Suprapubic skin (tissue), 4 donors: ENCODE measurements at regions not wholly inside any gene's neighbourhood (a gene's known extent, or its start where the extent isn't known, plus 50 kb on each side); places are given as distances from the start of the nearest gene placed in this dataset.

Experiments used
- DNase-seq, 2 donors: peaks; one replicate each; pipeline ENCODE4 v3.0.0-alpha.2; 2019; ENCODE audit warnings: low spot score in 2 of 2
- H3K27ac ChIP-seq: fragments of 200-600 bp; sonication (generic); one replicate; pipeline ENCODE4 v1.5.1; 2019
- H3K27me3 ChIP-seq: fragments of 200-600 bp; sonication (generic); one replicate; pipeline ENCODE4 v1.5.1; 2019
- H3K36me3 ChIP-seq: fragments of 200-600 bp; sonication (generic); one replicate; pipeline ENCODE4 v1.5.1; 2019
- H3K4me1 ChIP-seq: fragments of 200-600 bp; sonication (generic); one replicate; pipeline ENCODE4 v1.5.1; 2019
- H3K4me3 ChIP-seq: fragments of 200-600 bp; sonication (generic); one replicate; pipeline ENCODE4 v1.5.1; 2019; ENCODE audit warnings: mild to moderate bottlenecking
- H3K9me3 ChIP-seq: fragments of 200-600 bp; sonication (generic); one replicate; pipeline ENCODE4 v1.5.1; 2019
- CTCF ChIP-seq, 2 donors: fragments of 200-600 bp in 1 of 2; fragments of 450-650 bp in 1 of 2; sonication (generic) in 1 of 2; IDR thresholded peaks; one replicate each; pipeline ENCODE4 v1.5.1; 2016 to 2019; ENCODE audit warnings: antibody characterized with exemption in 2 of 2, mild to moderate bottlenecking in 1 of 2, moderate library complexity in 1 of 2
- EP300 ChIP-seq: sonication (generic); formaldehyde crosslinking; IDR thresholded peaks from one replicate; pipeline ENCODE4 v1.6.1; 2017; ENCODE audit warnings: antibody characterized with exemption
- POLR2A ChIP-seq, 2 donors: fragments of 450-650 bp; IDR thresholded peaks; one replicate each; pipeline ENCODE4 v1.6.1; 2017; ENCODE audit warnings: antibody characterized with exemption in 2 of 2, mild to moderate bottlenecking in 2 of 2, moderate library complexity in 2 of 2
- POLR2AphosphoS5 ChIP-seq, 3 donors: sonication (generic); formaldehyde crosslinking; IDR thresholded peaks; one replicate each; pipeline ENCODE4 v1.6.1; 2017; ENCODE audit warnings: antibody characterized with exemption in 3 of 3
- WGBS: methylation state at CpG from one replicate; pipeline ENCODE4 v1.1.5; 2018; 5-methylcytosine and 5-hydroxymethylcytosine counted together

- TF ChIP-seq CTCF (IDR thresholded peaks at IDR 0.05), result no peak
- TF ChIP-seq POLR2A (IDR thresholded peaks at IDR 0.05), result no peak
- TF ChIP-seq EP300, result no peak
- TF ChIP-seq POLR2AphosphoS5 (IDR thresholded peaks at IDR 0.05), result no peak
- Histone ChIP-seq H3K4me3 (no peak overlapping the region), H3K9me3 (no peaks in the 10 kb centered on the region), H3K36me3 (no peaks in the 10 kb centered on the region), H3K27ac (no peak overlapping the region), H3K4me1 (peaks cover 13% of the 10 kb centered on the region), H3K27me3 (no peaks in the 10 kb centered on the region)
- WGBS, result 89% methylated on average over 1 of the region's 1 CpG
- no peak for DNase-seq
Observed at GRCh38 chr9:23594421-23594820, 231.6 kb downstream of the ELAVL2 start.

GRCh38 chr9:23596913-23597634 lies 229.0 kb downstream of the ELAVL2 start:
- H3K27ac ChIP-seq, result no peak overlapping the region
- no peaks in the 10 kb centered on the region for H3K27me3 ChIP-seq
- WGBS, result 68% methylated on average over 3 of the region's 3 CpGs

GRCh38 chr9:23598994-23599393 lies 227.0 kb downstream of the ELAVL2 start:
- no peak for DNase-seq
- 52% methylated on average over 2 of the region's 2 CpGs for WGBS
- H3K27ac ChIP-seq, result no peak overlapping the region
- no peaks in the 10 kb centered on the region for H3K27me3 ChIP-seq
- TF ChIP-seq EP300, result no peak
- TF ChIP-seq POLR2AphosphoS5 (IDR thresholded peaks at IDR 0.05), result no peak
- no peak for TF ChIP-seq CTCF (IDR thresholded peaks at IDR 0.05)
- TF ChIP-seq POLR2A (IDR thresholded peaks at IDR 0.05), result no peak
- H3K4me1 ChIP-seq, result no peaks in the 10 kb centered on the region
- no peak overlapping the region for H3K4me3 ChIP-seq
- H3K9me3 ChIP-seq, result no peaks in the 10 kb centered on the region
- H3K36me3 ChIP-seq, result no peaks in the 10 kb centered on the region

More at GRCh38 chr9:23596913-23597634, 229.0 kb downstream of the ELAVL2 start:
- H3K4me3 ChIP-seq, result no peak overlapping the region
- no peaks in the 10 kb centered on the region for H3K9me3 ChIP-seq
- no peaks in the 10 kb centered on the region for H3K4me1 ChIP-seq
- TF ChIP-seq POLR2AphosphoS5 (IDR thresholded peaks at IDR 0.05), result no peak
- H3K36me3 ChIP-seq, result no peaks in the 10 kb centered on the region
- no peak for DNase-seq

- DNase-seq, result no peak
- H3K9me3 ChIP-seq, result no peaks in the 10 kb centered on the region
- H3K36me3 ChIP-seq, result no peaks in the 10 kb centered on the region
- WGBS, result 95% methylated on average over 7 of the region's 7 CpGs
- H3K4me3 ChIP-seq, result no peak overlapping the region
- no peaks in the 10 kb centered on the region for H3K27me3 ChIP-seq
- TF ChIP-seq CTCF (IDR thresholded peaks at IDR 0.05) (no peak), POLR2A (IDR thresholded peaks at IDR 0.05) (no peak), POLR2AphosphoS5 (IDR thresholded peaks at IDR 0.05) (no peak), EP300 (no peak)
- no peaks in the 10 kb centered on the region for H3K4me1 ChIP-seq
- no peak overlapping the region for H3K27ac ChIP-seq
Observed at GRCh38 chr9:23603311-23603710, 222.7 kb downstream of the ELAVL2 start.

GRCh38 chr9:23606107-23606506 lies 219.9 kb downstream of the ELAVL2 start:
- Histone ChIP-seq H3K9me3 (no peaks in the 10 kb centered on the region), H3K27ac (no peak overlapping the region), H3K4me3 (no peak overlapping the region), H3K27me3 (no peaks in the 10 kb centered on the region), H3K4me1 (no peaks in the 10 kb centered on the region), H3K36me3 (no peaks in the 10 kb centered on the region)
- 69% methylated on average over 1 of the region's 1 CpG for WGBS
- no peak for DNase-seq
- TF ChIP-seq POLR2AphosphoS5 (IDR thresholded peaks at IDR 0.05) (no peak), POLR2A (IDR thresholded peaks at IDR 0.05) (no peak), EP300 (no peak), CTCF (IDR thresholded peaks at IDR 0.05) (no peak)

- Histone ChIP-seq H3K9me3 (no peaks in the 10 kb centered on the region), H3K4me1 (no peaks in the 10 kb centered on the region), H3K4me3 (no peak overlapping the region), H3K27me3 (no peaks in the 10 kb centered on the region), H3K27ac (no peak overlapping the region), H3K36me3 (no peaks in the 10 kb centered on the region)
- DNase-seq, result no peak
- 67% methylated on average over 3 of the region's 3 CpGs for WGBS
- TF ChIP-seq EP300 (no peak), POLR2A (IDR thresholded peaks at IDR 0.05) (no peak), POLR2AphosphoS5 (IDR thresholded peaks at IDR 0.05) (no peak), CTCF (IDR thresholded peaks at IDR 0.05) (no peak)
Observed at GRCh38 chr9:23608456-23608855, 217.6 kb downstream of the ELAVL2 start.
